Bronchial epithelial cell (primary cell): ENCODE measurements at regions not wholly inside any gene's neighbourhood (a gene's known extent, or its start where the extent isn't known, plus 50 kb on each side); places are given as distances from the start of the nearest gene placed in this dataset.

Experiments used
- DNase-seq: peaks from one replicate; pipeline ENCODE4 v3.0.0-alpha.2; 2010; ENCODE audit warnings: low read depth
- FAIRE-seq: peaks from 2 replicates; lab custom pipeline; 2011; peaks lifted over from hg19 to GRCh38; lab: Jason Lieb, UNC
- H3K27me3 ChIP-seq: 2 replicates; pipeline ENCODE4 v1.5.1; 2011; ENCODE audit warnings: low read length; ENCODE audit not compliant: control insufficient read depth, insufficient read depth
- H3K36me3 ChIP-seq: 2 replicates; pipeline ENCODE4 v1.5.1; 2011; ENCODE audit warnings: low read length; ENCODE audit not compliant: control insufficient read depth, insufficient read depth
- H3K4me3 ChIP-seq: 2 replicates; pipeline ENCODE4 v1.5.1; 2011; ENCODE audit warnings: mild to moderate bottlenecking, low read depth, low read length, control low read depth
- TF ChIP-seq, protein P1 (sequence below): IDR thresholded peaks from 2 replicates; pipeline ENCODE4 v1.5.1; 2011; ENCODE audit warnings: mild to moderate bottlenecking, moderate library complexity, low read length, control low read depth, inconsistent platforms; ENCODE audit not compliant: insufficient read depth, severe bottlenecking

GRCh38 chr6:841569-841968, 148.6 kb upstream of the EXOC2 start:
- DNase-seq (no peak), FAIRE-seq (no peak)
- H3K27me3 ChIP-seq: no peaks in the 10 kb centered on the region
- TF ChIP-seq, protein P1, sequence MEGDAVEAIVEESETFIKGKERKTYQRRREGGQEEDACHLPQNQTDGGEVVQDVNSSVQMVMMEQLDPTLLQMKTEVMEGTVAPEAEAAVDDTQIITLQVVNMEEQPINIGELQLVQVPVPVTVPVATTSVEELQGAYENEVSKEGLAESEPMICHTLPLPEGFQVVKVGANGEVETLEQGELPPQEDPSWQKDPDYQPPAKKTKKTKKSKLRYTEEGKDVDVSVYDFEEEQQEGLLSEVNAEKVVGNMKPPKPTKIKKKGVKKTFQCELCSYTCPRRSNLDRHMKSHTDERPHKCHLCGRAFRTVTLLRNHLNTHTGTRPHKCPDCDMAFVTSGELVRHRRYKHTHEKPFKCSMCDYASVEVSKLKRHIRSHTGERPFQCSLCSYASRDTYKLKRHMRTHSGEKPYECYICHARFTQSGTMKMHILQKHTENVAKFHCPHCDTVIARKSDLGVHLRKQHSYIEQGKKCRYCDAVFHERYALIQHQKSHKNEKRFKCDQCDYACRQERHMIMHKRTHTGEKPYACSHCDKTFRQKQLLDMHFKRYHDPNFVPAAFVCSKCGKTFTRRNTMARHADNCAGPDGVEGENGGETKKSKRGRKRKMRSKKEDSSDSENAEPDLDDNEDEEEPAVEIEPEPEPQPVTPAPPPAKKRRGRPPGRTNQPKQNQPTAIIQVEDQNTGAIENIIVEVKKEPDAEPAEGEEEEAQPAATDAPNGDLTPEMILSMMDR: no peak
- H3K4me3 ChIP-seq: no peak overlapping the region
- H3K36me3 ChIP-seq: no peaks in the 10 kb centered on the region

GRCh38 chr6:839201-839600, 146.3 kb upstream of the EXOC2 start:
- Histone ChIP-seq H3K36me3 (no peaks in the 10 kb centered on the region), H3K27me3 (no peaks in the 10 kb centered on the region), H3K4me3 (no peak overlapping the region)
- DNase-seq: no peak
- no peak for FAIRE-seq
- TF ChIP-seq, protein P1: no peak

DNA sequence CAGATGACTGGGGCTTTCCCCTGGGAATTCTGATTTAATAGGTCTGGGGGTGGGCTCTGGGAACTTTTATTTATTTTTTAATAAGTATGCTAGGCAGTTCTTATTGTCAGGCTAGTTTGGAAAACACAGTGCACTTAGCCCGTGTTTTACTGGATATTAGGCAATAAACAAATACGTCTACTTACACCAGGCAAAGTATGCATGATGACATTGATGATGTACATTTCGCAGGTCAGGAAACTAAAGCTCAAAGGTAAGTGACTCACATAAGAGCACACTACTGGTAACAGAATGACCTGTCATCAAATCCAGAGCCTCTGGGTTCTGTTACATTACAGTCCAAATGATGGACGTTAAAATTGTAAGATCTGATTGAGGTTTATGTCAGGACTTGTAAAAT, 144.4 kb upstream of the EXOC2 start:
- no peak for FAIRE-seq
- TF ChIP-seq, protein P1: no peak
- DNase-seq: peak; percentile 87

GRCh38 chr6:836276-836853, 143.4 kb upstream of the EXOC2 start:
- H3K27me3 ChIP-seq: no peaks in the 10 kb centered on the region
- FAIRE-seq (no peak), DNase-seq (peak; percentile 73)
- TF ChIP-seq, protein P1: no peak
- H3K4me3 ChIP-seq: no peak overlapping the region
- H3K36me3 ChIP-seq: no peaks in the 10 kb centered on the region

More for the DNA sequence above, 144.4 kb upstream of the EXOC2 start:
- Histone ChIP-seq H3K27me3 (no peaks in the 10 kb centered on the region), H3K4me3 (no peak overlapping the region), H3K36me3 (no peaks in the 10 kb centered on the region)

GRCh38 chr6:835476-836160, 142.7 kb upstream of the EXOC2 start:
- H3K27me3 ChIP-seq: no peaks in the 10 kb centered on the region
- peak; percentile 59 for DNase-seq
- no peak for FAIRE-seq

More at GRCh38 chr6:835476-836160, 142.7 kb upstream of the EXOC2 start:
- no peaks in the 10 kb centered on the region for H3K36me3 ChIP-seq
- no peak overlapping the region for H3K4me3 ChIP-seq
- TF ChIP-seq, protein P1: no peak
